GM12865 (cell line): ENCODE measurements at regions not wholly inside any gene's neighbourhood (a gene's known extent, or its start where the extent isn't known, plus 50 kb on each side); places are given as distances from the start of the nearest gene placed in this dataset.

Experiments used
- DNase-seq: peaks from one replicate; pipeline ENCODE4 v3.0.0; 2010; ENCODE audit warnings: low read depth
- H3K4me3 ChIP-seq: 2 replicates; pipeline ENCODE4 v1.5.1; 2011; ENCODE audit warnings: mild to moderate bottlenecking, low read depth, low read length, control low read depth
- TF ChIP-seq, protein P1 (sequence below): IDR thresholded peaks from 2 replicates; pipeline ENCODE4 v1.5.1; 2011; ENCODE audit warnings: low read length, control low read depth, low read depth, inconsistent platforms; ENCODE audit not compliant: insufficient read depth; ENCODE audit errors: missing control alignments

- TF ChIP-seq, protein P1, sequence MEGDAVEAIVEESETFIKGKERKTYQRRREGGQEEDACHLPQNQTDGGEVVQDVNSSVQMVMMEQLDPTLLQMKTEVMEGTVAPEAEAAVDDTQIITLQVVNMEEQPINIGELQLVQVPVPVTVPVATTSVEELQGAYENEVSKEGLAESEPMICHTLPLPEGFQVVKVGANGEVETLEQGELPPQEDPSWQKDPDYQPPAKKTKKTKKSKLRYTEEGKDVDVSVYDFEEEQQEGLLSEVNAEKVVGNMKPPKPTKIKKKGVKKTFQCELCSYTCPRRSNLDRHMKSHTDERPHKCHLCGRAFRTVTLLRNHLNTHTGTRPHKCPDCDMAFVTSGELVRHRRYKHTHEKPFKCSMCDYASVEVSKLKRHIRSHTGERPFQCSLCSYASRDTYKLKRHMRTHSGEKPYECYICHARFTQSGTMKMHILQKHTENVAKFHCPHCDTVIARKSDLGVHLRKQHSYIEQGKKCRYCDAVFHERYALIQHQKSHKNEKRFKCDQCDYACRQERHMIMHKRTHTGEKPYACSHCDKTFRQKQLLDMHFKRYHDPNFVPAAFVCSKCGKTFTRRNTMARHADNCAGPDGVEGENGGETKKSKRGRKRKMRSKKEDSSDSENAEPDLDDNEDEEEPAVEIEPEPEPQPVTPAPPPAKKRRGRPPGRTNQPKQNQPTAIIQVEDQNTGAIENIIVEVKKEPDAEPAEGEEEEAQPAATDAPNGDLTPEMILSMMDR, result no peak
- H3K4me3 ChIP-seq, result no peak overlapping the region
- DNase-seq, result no peak
Measured at GRCh38 chr4:176383273-176384077, 63.7 kb downstream of the SPCS3 start.

- TF ChIP-seq, protein P1, result no peak
- DNase-seq, result no peak
- H3K4me3 ChIP-seq, result no peak overlapping the region
Measured at GRCh38 chr4:176385601-176386000, 65.8 kb downstream of the SPCS3 start.

- no peak for DNase-seq
- TF ChIP-seq, protein P1, result no peak
Measured at GRCh38 chr4:176387571-176387970, 67.8 kb downstream of the SPCS3 start.

GRCh38 chr4:176393306-176394013, 73.7 kb downstream of the SPCS3 start:
- TF ChIP-seq, protein P1, result no peak
- H3K4me3 ChIP-seq, result no peak overlapping the region
- DNase-seq, result no peak

More at GRCh38 chr4:176387571-176387970, 67.8 kb downstream of the SPCS3 start:
- H3K4me3 ChIP-seq, result no peak overlapping the region

DNA sequence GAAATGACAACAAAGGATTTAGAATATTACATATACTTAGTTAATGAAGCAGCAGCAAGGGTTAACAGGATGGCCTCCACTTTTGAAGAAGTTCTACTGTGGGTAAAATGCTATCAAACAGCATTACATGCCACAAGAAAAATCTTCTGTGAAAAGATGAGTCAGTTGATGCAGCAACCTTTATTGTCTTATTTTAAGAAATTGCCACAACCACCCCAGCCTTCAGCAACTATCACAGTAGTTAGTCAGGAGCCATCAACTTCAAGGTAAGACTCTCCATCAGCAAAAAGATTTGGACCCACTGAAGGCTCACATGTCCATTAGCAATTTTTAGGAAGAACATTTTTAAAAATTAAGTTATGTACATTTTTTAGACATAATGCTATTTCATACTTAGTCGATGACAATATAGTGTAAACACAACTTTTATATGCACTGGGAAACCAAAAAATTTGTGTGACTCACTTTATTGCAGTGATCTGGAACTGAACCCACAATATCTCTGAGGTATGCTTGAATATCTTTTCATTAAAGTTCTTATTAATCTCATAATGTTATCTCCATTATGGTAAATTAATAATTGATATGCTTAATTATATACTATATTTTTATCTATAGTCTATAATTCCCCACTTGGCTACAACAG, 81.2 kb downstream of the SPCS3 start:
- no peak for DNase-seq
- TF ChIP-seq, protein P1, result no peak
- no peak overlapping the region for H3K4me3 ChIP-seq

DNA sequence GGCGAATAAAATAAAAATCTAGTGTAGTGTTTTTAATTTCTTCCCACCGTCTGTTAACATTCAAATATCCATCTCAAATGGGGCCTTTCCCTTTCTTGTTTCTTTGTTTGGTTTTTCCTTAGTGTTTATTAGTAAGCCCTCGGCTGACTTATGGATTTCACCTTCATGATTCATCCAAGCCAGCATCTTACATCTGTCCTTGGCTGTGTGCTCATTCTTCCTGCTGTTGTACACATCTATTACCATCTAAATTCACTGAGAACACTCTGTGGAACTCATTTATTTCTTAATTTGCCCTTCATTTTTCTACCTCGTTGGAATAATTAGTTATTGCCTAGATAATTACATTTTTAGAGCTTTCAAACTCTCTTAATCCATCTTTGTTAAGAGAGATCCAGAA, 84.9 kb downstream of the SPCS3 start:
- no peak for DNase-seq
- TF ChIP-seq, protein P1, result no peak
- no peak overlapping the region for H3K4me3 ChIP-seq
